H9 (cell line): ENCODE measurements at regions not wholly inside any gene's neighbourhood (a gene's known extent, or its start where the extent isn't known, plus 50 kb on each side); places are given as distances from the start of the nearest gene placed in this dataset.

Experiments used
- DNase-seq: peaks from one replicate; pipeline ENCODE4 v3.0.0-alpha.2; 2017
- H2AFZ ChIP-seq: one replicate; pipeline ENCODE4 v1.6.1; 2013; ENCODE audit warnings: mild to moderate bottlenecking, low read length, control low read depth, moderate library complexity
- H2AK5ac ChIP-seq: 2 replicates; pipeline ENCODE4 v1.6.1; 2013; ENCODE audit warnings: low read length, control low read depth, mixed read lengths; ENCODE audit not compliant: insufficient read length
- H2BK120ac ChIP-seq: one replicate; pipeline ENCODE4 v1.6.1; 2013; ENCODE audit warnings: low read depth, mild to moderate bottlenecking, low read length, control low read depth, inconsistent platforms; ENCODE audit not compliant: poor library complexity, severe bottlenecking
- H2BK12ac ChIP-seq: 2 replicates; pipeline ENCODE4 v1.6.1; 2013; ENCODE audit warnings: low read length, control low read depth, mixed read lengths, low read depth; ENCODE audit not compliant: insufficient read length
- H2BK15ac ChIP-seq: 2 replicates; pipeline ENCODE4 v1.6.1; 2013; ENCODE audit warnings: low read depth, low read length, control low read depth
- H2BK20ac ChIP-seq: one replicate; pipeline ENCODE4 v1.6.1; 2013; ENCODE audit warnings: low read depth, mild to moderate bottlenecking, low read length, control low read depth, inconsistent platforms; ENCODE audit not compliant: poor library complexity, severe bottlenecking
- H2BK5ac ChIP-seq: 2 replicates; pipeline ENCODE4 v1.6.1; 2013; ENCODE audit warnings: low read length, control low read depth, mixed read lengths; ENCODE audit not compliant: insufficient read length
- H3K14ac ChIP-seq: 2 replicates; pipeline ENCODE4 v1.6.1; 2013; ENCODE audit warnings: low read length, control low read depth; ENCODE audit not compliant: insufficient read depth
- H3K18ac ChIP-seq: 2 replicates; pipeline ENCODE4 v1.6.1; 2013; ENCODE audit warnings: low read depth, mild to moderate bottlenecking, mixed read lengths, low read length, control low read depth; ENCODE audit not compliant: insufficient read length
- H3K23ac ChIP-seq: 2 replicates; pipeline ENCODE4 v1.6.1; 2013; ENCODE audit warnings: low read length, control low read depth, mixed read lengths, low read depth; ENCODE audit not compliant: insufficient read length
- H3K23me2 ChIP-seq: 2 replicates; pipeline ENCODE4 v1.6.1; 2013; ENCODE audit warnings: low read depth, mild to moderate bottlenecking, mixed read lengths, low read length, control low read depth; ENCODE audit not compliant: insufficient read length, poor library complexity, severe bottlenecking
- H3K27ac ChIP-seq: 2 replicates; pipeline ENCODE4 v1.5.1; 2013; ENCODE audit warnings: low read length, control low read depth, mixed read lengths, low read depth; ENCODE audit not compliant: insufficient read length
- H3K27me3 ChIP-seq: 2 replicates; pipeline ENCODE4 v1.6.1; 2013; ENCODE audit warnings: low read length, control low read depth, inconsistent platforms; ENCODE audit not compliant: insufficient read depth
- H3K4ac ChIP-seq: 2 replicates; pipeline ENCODE4 v1.6.1; 2013; ENCODE audit warnings: low read depth, mild to moderate bottlenecking, control low read depth, inconsistent platforms, low read length, moderate library complexity
- H3K4me1 ChIP-seq: 2 replicates; pipeline ENCODE4 v1.6.1; 2013; ENCODE audit warnings: low read length, control low read depth, inconsistent platforms; ENCODE audit not compliant: insufficient read depth
- H3K4me2 ChIP-seq: 2 replicates; pipeline ENCODE4 v1.6.1; 2013; ENCODE audit warnings: low read length, control low read depth, mixed read lengths; ENCODE audit not compliant: insufficient read length, insufficient read depth
- H3K56ac ChIP-seq: 2 replicates; pipeline ENCODE4 v1.6.1; 2013; ENCODE audit warnings: low read depth, mild to moderate bottlenecking, mixed read lengths, low read length, control low read depth; ENCODE audit not compliant: insufficient read length
- H3K79me1 ChIP-seq: 2 replicates; pipeline ENCODE4 v1.6.1; 2013; ENCODE audit warnings: low read depth, mild to moderate bottlenecking, moderate library complexity, low read length, control low read depth, inconsistent platforms; ENCODE audit not compliant: insufficient read depth, poor library complexity, severe bottlenecking
- H3K79me2 ChIP-seq: 2 replicates; pipeline ENCODE4 v1.6.1; 2013; ENCODE audit warnings: low read length, control low read depth, inconsistent platforms; ENCODE audit not compliant: insufficient read depth
- H3K9ac ChIP-seq: 2 replicates; pipeline ENCODE4 v1.6.1; 2013; ENCODE audit warnings: low read length, control low read depth, mixed read lengths; ENCODE audit not compliant: insufficient read length; ENCODE audit errors: extremely low read depth
- H3K9me3 ChIP-seq: one replicate; pipeline ENCODE4 v1.6.1; 2013; ENCODE audit warnings: low read depth, low read length, inconsistent platforms; ENCODE audit not compliant: control insufficient read depth
- H3T11ph ChIP-seq: one replicate; pipeline ENCODE4 v1.6.1; 2013; ENCODE audit warnings: mild to moderate bottlenecking, low read length, control low read depth, inconsistent platforms
- H4K20me1 ChIP-seq: one replicate; pipeline ENCODE4 v1.6.1; 2013; ENCODE audit not compliant: control insufficient read depth, insufficient read length, insufficient read depth
- H4K5ac ChIP-seq: 2 replicates; pipeline ENCODE4 v1.6.1; 2013; ENCODE audit warnings: low read depth, mild to moderate bottlenecking, mixed read lengths, low read length, control low read depth; ENCODE audit not compliant: insufficient read length
- H4K8ac ChIP-seq: replicated peaks from 2 replicates; pipeline ENCODE4 v1.6.1; 2013; ENCODE audit warnings: low read length, control low read depth, mixed read lengths, low read depth; ENCODE audit not compliant: insufficient read length
- H4K91ac ChIP-seq: 2 replicates; pipeline ENCODE4 v1.6.1; 2013; ENCODE audit warnings: low read depth, mild to moderate bottlenecking, moderate library complexity, mixed read lengths, low read length, control low read depth; ENCODE audit not compliant: insufficient read length
- H3K27ac Mint-ChIP-seq, 3 experiments: 2 replicates in 2 of 3; 3 replicates in 1 of 3; pipeline ENCODE4 v1.8.0; 2020 to 2021; ENCODE audit warnings: mixed read lengths in 3 of 3, mild to moderate bottlenecking in 1 of 3, moderate library complexity in 1 of 3
- H3K27me3 Mint-ChIP-seq: 2 replicates; pipeline ENCODE4 v1.8.0; 2021; ENCODE audit warnings: low read depth, mild to moderate bottlenecking, moderate library complexity, mixed read lengths
- H3K36me3 Mint-ChIP-seq, 3 experiments: 2 replicates in 2 of 3; 3 replicates in 1 of 3; pipeline ENCODE4 v1.8.0; 2020 to 2021; ENCODE audit warnings: low read depth in 3 of 3, mixed read lengths in 3 of 3; ENCODE audit not compliant: insufficient read depth in 1 of 3
- H3K4me1 Mint-ChIP-seq, 2 experiments: 2 replicates each; pipeline ENCODE4 v1.8.0; 2020; ENCODE audit warnings: mixed read lengths in 2 of 2
- H3K4me3 Mint-ChIP-seq, 2 experiments: 2 replicates in 1 of 2; 3 replicates in 1 of 2; pipeline ENCODE4 v1.8.0; 2020 to 2021; ENCODE audit warnings: mild to moderate bottlenecking in 2 of 2, mixed read lengths in 2 of 2, moderate library complexity in 1 of 2
- H3K9me3 Mint-ChIP-seq, 2 experiments: 2 replicates in 1 of 2; 3 replicates in 1 of 2; pipeline ENCODE4 v1.8.0; 2020; ENCODE audit warnings: mild to moderate bottlenecking in 2 of 2, mixed read lengths in 2 of 2, moderate library complexity in 1 of 2
- CTCF ChIP-seq: fragments of 200-600 bp; sonication (generic); conservative IDR thresholded peaks from 3 replicates; pipeline ENCODE4 v1.8.0; 2021; ENCODE audit warnings: antibody characterized with exemption, mild to moderate bottlenecking
- WGBS: extraction: QIAGEN DNeasy Blood & Tissue Kit; methylation state at CpG from one replicate; pipeline ENCODE4 v1.1.7; 2013; ENCODE audit warnings: missing lambda C conversion rate, low lambda C conversion rate, mixed read lengths; ENCODE audit not compliant: insufficient read length; ENCODE audit errors: extremely low coverage; 5-methylcytosine and 5-hydroxymethylcytosine counted together

DNA sequence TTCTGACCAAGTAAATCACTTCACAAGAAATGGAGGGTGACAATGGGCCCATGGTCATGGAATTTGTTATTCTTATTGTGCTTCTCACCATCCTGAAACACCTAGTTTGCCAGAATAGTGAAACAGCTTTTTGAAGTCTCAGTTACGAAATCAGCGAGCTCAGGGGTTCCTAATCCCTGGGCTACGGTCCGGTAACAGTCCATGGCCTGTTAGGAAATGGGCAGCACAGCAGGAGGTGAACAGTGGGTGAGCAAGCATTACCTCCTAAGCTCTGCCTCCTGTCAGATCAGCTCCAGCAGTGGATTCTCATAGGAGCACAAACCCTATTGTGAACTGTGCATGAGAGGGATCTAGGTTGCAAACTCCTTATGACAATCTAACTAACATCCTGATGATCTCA lies 1356.3 kb downstream of the KCNT2 start:
- no peak overlapping the region for H3K23ac ChIP-seq
- Mint-ChIP-seq H3K4me1 (no peaks in the 10 kb centered on the region), H3K36me3 (no peaks in the 10 kb centered on the region), H3K27me3 (no peaks in the 10 kb centered on the region), H3K27ac (no peak overlapping the region), H3K4me3 (no peak overlapping the region), H3K9me3 (no peaks in the 10 kb centered on the region)
- H3K4me2 ChIP-seq: no peak overlapping the region
- no peak for DNase-seq
- H2AFZ ChIP-seq: no peak overlapping the region
- no peak overlapping the region for H2AK5ac ChIP-seq
- H3K14ac ChIP-seq: no peak overlapping the region
- H2BK5ac ChIP-seq: no peak overlapping the region
- no peak overlapping the region for H3T11ph ChIP-seq
- no peak overlapping the region for H3K27ac ChIP-seq
- H3K27me3 ChIP-seq: no peaks in the 10 kb centered on the region
- TF ChIP-seq CTCF: no peak
- no peak overlapping the region for H3K9ac ChIP-seq
- H2BK20ac ChIP-seq: no peak overlapping the region
- H2BK12ac ChIP-seq: no peak overlapping the region
- no peaks in the 10 kb centered on the region for H3K79me2 ChIP-seq
- H3K4ac ChIP-seq: no peak overlapping the region
- no peaks in the 10 kb centered on the region for H4K20me1 ChIP-seq
- H3K9me3 ChIP-seq: no peaks in the 10 kb centered on the region
- no CpG with 5 or more reads among the region's 4 CpGs for WGBS
- no peak overlapping the region for H4K8ac ChIP-seq
- H3K18ac ChIP-seq: no peak overlapping the region
- H3K56ac ChIP-seq: no peak overlapping the region
- H4K91ac ChIP-seq: no peak overlapping the region
- H2BK15ac ChIP-seq: no peak overlapping the region
- no peaks in the 10 kb centered on the region for H3K79me1 ChIP-seq
- no peak overlapping the region for H4K5ac ChIP-seq
- no peak overlapping the region for H2BK120ac ChIP-seq
- H3K23me2 ChIP-seq: no peaks in the 10 kb centered on the region
- H3K4me1 ChIP-seq: no peaks in the 10 kb centered on the region
